H1 (cell line): ENCODE measurements at regions not wholly inside any gene's neighbourhood (a gene's known extent, or its start where the extent isn't known, plus 50 kb on each side); places are given as distances from the start of the nearest gene placed in this dataset.
A peak's percentile ranks its signal among the peaks of the same experiment; 100 is the strongest.

Experiments used
- CTCF ChIA-PET: fragments of 300-600 bp; sonication (Branson Sonifier 250); formaldehyde crosslinking; loops from one replicate; lab custom pipeline; 2021; ENCODE audit not compliant: partially characterized antibody; lab: Charles Lee
- POLR2A ChIA-PET: fragments of 300-600 bp; sonication (Branson Sonifier 250); formaldehyde crosslinking; loops from one replicate; lab custom pipeline; 2021; ENCODE audit warnings: inconsistent platforms; ENCODE audit not compliant: partially characterized antibody; lab: Charles Lee
- DNase-seq, 2 experiments: peaks; one replicate each; pipeline versions ENCODE4 v3.0.0 to v3.0.0-alpha.2; 2010 to 2022; ENCODE audit warnings: low spot score in 2 of 2, low read depth in 1 of 2, mixed read lengths in 1 of 2
- FAIRE-seq: peaks from 2 replicates; lab custom pipeline; 2011; peaks lifted over from hg19 to GRCh38; lab: Jason Lieb, UNC
- H2AFZ ChIP-seq: 2 replicates; pipeline ENCODE4 v1.8.1; 2012; ENCODE audit warnings: low read length, inconsistent platforms
- H2AK5ac ChIP-seq: 2 replicates; pipeline ENCODE4 v1.6.1; 2013; ENCODE audit warnings: low read depth, low read length
- H2BK120ac ChIP-seq: replicated peaks from 2 replicates; pipeline ENCODE3; 2013; ENCODE audit warnings: low read depth, low read length, inconsistent platforms
- H2BK12ac ChIP-seq: 2 replicates; pipeline ENCODE4 v1.6.1; 2013; ENCODE audit warnings: low read depth, low read length
- H2BK15ac ChIP-seq: 2 replicates; pipeline ENCODE4 v1.6.1; 2013; ENCODE audit warnings: low read length
- H2BK20ac ChIP-seq: 2 replicates; pipeline ENCODE4 v1.6.1; 2013; ENCODE audit warnings: low read length
- H2BK5ac ChIP-seq: 2 replicates; pipeline ENCODE4 v1.6.1; 2013; ENCODE audit warnings: low read depth, low read length
- H3K14ac ChIP-seq: 2 replicates; pipeline ENCODE4 v1.6.1; 2013; ENCODE audit warnings: inconsistent platforms; ENCODE audit not compliant: insufficient read length
- H3K18ac ChIP-seq: 2 replicates; pipeline ENCODE4 v1.6.1; 2013; ENCODE audit warnings: low read length; ENCODE audit errors: extremely low read depth
- H3K23ac ChIP-seq: 2 replicates; pipeline ENCODE4 v1.6.1; 2013; ENCODE audit warnings: inconsistent platforms; ENCODE audit not compliant: insufficient read length
- H3K23me2 ChIP-seq: 2 replicates; pipeline ENCODE4 v1.6.1; 2013; ENCODE audit warnings: low read depth, low read length
- H3K27ac ChIP-seq: 2 replicates; pipeline ENCODE4 v1.6.1; 2011; ENCODE audit warnings: low read depth, low read length, inconsistent platforms
- H3K27me3 ChIP-seq, 4 experiments: replicated peaks in 1 of 4; 1 replicate in 1 of 4; 2 replicates in 3 of 4; pipeline versions ENCODE4 v1.6.1 to v1.8.1; 2011 to 2013; ENCODE audit warnings: low read length in 3 of 4, mild to moderate bottlenecking in 3 of 4, inconsistent platforms in 2 of 4, mixed read lengths in 2 of 4, moderate library complexity in 1 of 4; ENCODE audit not compliant: control insufficient read depth in 3 of 4, insufficient read depth in 3 of 4; ENCODE audit errors: extremely low read depth in 1 of 4
- H3K36me3 ChIP-seq, 4 experiments: 2 replicates each; pipeline versions ENCODE4 v1.6.1 to v1.8.1; 2011 to 2013; ENCODE audit warnings: mild to moderate bottlenecking in 4 of 4, low read length in 3 of 4, moderate library complexity in 2 of 4, control low read depth in 1 of 4, inconsistent platforms in 1 of 4; ENCODE audit not compliant: insufficient read depth in 4 of 4, control insufficient read depth in 2 of 4
- H3K4ac ChIP-seq: replicated peaks from 2 replicates; pipeline ENCODE3; 2013; ENCODE audit warnings: low read length, low read depth, mixed read lengths, inconsistent platforms; ENCODE audit not compliant: insufficient read length
- H3K4me1 ChIP-seq, 4 experiments: replicated peaks in 1 of 4; 1 replicate in 1 of 4; 2 replicates in 3 of 4; pipeline versions ENCODE4 v1.6.1 to v1.8.1; 2011 to 2013; ENCODE audit warnings: low read length in 3 of 4, inconsistent platforms in 2 of 4, mixed read lengths in 1 of 4; ENCODE audit not compliant: insufficient read depth in 4 of 4, control insufficient read depth in 3 of 4
- H3K4me2 ChIP-seq, 2 experiments: 2 replicates each; pipeline versions ENCODE4 v1.6.1 to v1.8.1; 2011 to 2013; ENCODE audit warnings: low read depth in 2 of 2, low read length in 2 of 2, control low read depth in 1 of 2, inconsistent platforms in 1 of 2, mild to moderate bottlenecking in 1 of 2; ENCODE audit not compliant: insufficient read depth in 1 of 2
- H3K4me3 ChIP-seq, 4 experiments: fragments of 200-600, 300-600 bp in 1 of 4; sonication (generic), shearing (Covaris generic), sonication (Bioruptor Twin) in 1 of 4; 2 replicates each; pipeline versions ENCODE4 v1.5.1 to v1.8.1; 2011 to 2016; ENCODE audit warnings: low read length in 4 of 4, low read depth in 3 of 4, control low read depth in 2 of 4, inconsistent platforms in 2 of 4, mild to moderate bottlenecking in 2 of 4, mixed read lengths in 1 of 4, moderate library complexity in 1 of 4; ENCODE audit not compliant: insufficient read depth in 2 of 4; ENCODE audit errors: extremely low read depth in 1 of 4
- H3K56ac ChIP-seq: replicated peaks from 2 replicates; pipeline ENCODE3; 2013; ENCODE audit warnings: low read depth, mild to moderate bottlenecking, mixed read lengths, low read length, inconsistent platforms; ENCODE audit not compliant: insufficient read length
- H3K79me1 ChIP-seq: 2 replicates; pipeline ENCODE4 v1.6.1; 2013; ENCODE audit warnings: low read depth, low read length, control low read depth
- H3K79me2 ChIP-seq, 2 experiments: 2 replicates each; pipeline versions ENCODE4 v1.6.1 to v1.8.1; 2012 to 2013; ENCODE audit warnings: low read length in 2 of 2, mild to moderate bottlenecking in 2 of 2, inconsistent platforms in 1 of 2; ENCODE audit not compliant: insufficient read depth in 2 of 2, control insufficient read depth in 1 of 2
- H3K9ac ChIP-seq, 4 experiments: replicated peaks in 1 of 4; 1 replicate in 1 of 4; 2 replicates in 3 of 4; pipeline versions ENCODE4 v1.6.1 to v1.8.1; 2011 to 2013; ENCODE audit warnings: low read depth in 3 of 4, low read length in 3 of 4, control low read depth in 2 of 4, mild to moderate bottlenecking in 2 of 4, moderate library complexity in 2 of 4, inconsistent platforms in 1 of 4; ENCODE audit errors: extremely low read depth in 1 of 4
- H3K9me3 ChIP-seq, 2 experiments: 2 replicates each; pipeline versions ENCODE4 v1.6.1 to v1.8.1; 2012 to 2013; ENCODE audit warnings: mild to moderate bottlenecking in 2 of 2, moderate library complexity in 2 of 2, control low read depth in 1 of 2, inconsistent platforms in 1 of 2, low read depth in 1 of 2, low read length in 1 of 2, mixed read lengths in 1 of 2; ENCODE audit not compliant: insufficient read depth in 2 of 2
- H4K20me1 ChIP-seq, 2 experiments: replicated peaks in 1 of 2; 2 replicates each; pipeline versions ENCODE3 to v1.8.1; 2011 to 2013; ENCODE audit warnings: inconsistent platforms in 2 of 2, low read length in 2 of 2, mild to moderate bottlenecking in 1 of 2; ENCODE audit not compliant: insufficient read depth in 2 of 2, control insufficient read depth in 1 of 2
- H4K5ac ChIP-seq: 2 replicates; pipeline ENCODE4 v1.6.1; 2013; ENCODE audit warnings: low read length, low read depth, mixed read lengths, inconsistent platforms; ENCODE audit not compliant: insufficient read length
- H4K8ac ChIP-seq: 2 replicates; pipeline ENCODE4 v1.8.0; 2013; ENCODE audit warnings: mild to moderate bottlenecking, moderate library complexity, low read length, inconsistent platforms; ENCODE audit not compliant: insufficient read depth; ENCODE audit errors: extremely low read depth
- H4K91ac ChIP-seq: replicated peaks from 2 replicates; pipeline ENCODE3; 2013; ENCODE audit warnings: low read length, mixed read lengths, inconsistent platforms; ENCODE audit not compliant: insufficient read length
- CBX5 ChIP-seq: fragments of 300-800, 300-1000 bp; sonication (generic); IDR thresholded peaks from 2 replicates; pipeline ENCODE4 v1.7.1; 2016; ENCODE audit warnings: antibody characterized with exemption, low read length, low read depth
- WGBS, 2 experiments: shearing (Covaris generic) in 1 of 2; methylation state at CpG; one replicate each; pipeline versions ENCODE4 v1.1.6 to v1.1.7; 2013 to 2015; ENCODE audit warnings: low lambda C conversion rate in 2 of 2, mixed read lengths in 2 of 2, inconsistent platforms in 1 of 2, low coverage in 1 of 2, missing lambda C conversion rate in 1 of 2; ENCODE audit not compliant: insufficient replicate concordance in 2 of 2, insufficient coverage in 1 of 2, insufficient read length in 1 of 2; ENCODE audit errors: extremely low coverage in 1 of 2, missing lambda C conversion rate in 1 of 2; 5-methylcytosine and 5-hydroxymethylcytosine counted together

- H4K91ac ChIP-seq: no peak overlapping the region
- no peak overlapping the region for H2AK5ac ChIP-seq
- no peak for TF ChIP-seq CBX5
- TF ChIP-seq, all 59 proteins: peak for 0
- H2BK120ac ChIP-seq: no peak overlapping the region
- H2BK5ac ChIP-seq: no peak overlapping the region
- no peak overlapping the region for H3K4me3 ChIP-seq
- H3K79me2 ChIP-seq: no peaks in the 10 kb centered on the region
- H2BK15ac ChIP-seq: no peak overlapping the region
- H3K23me2 ChIP-seq: no peaks in the 10 kb centered on the region; the same call in 1 of the 2 replicates
- H3K56ac ChIP-seq: no peak overlapping the region
- no peak overlapping the region for H3K18ac ChIP-seq
- H2AFZ ChIP-seq: no peak overlapping the region
- CTCF ChIA-PET: interaction anchor here (0.7 to 0.9 kb wide), 2 partner anchors 251 to 1198 kb away, joined by 3 read pairs; no protein-coding TSS in a partner anchor
- H2BK12ac ChIP-seq: no peak overlapping the region
- H3K23ac ChIP-seq: no peak overlapping the region
- H4K20me1 ChIP-seq: no peaks in the 10 kb centered on the region
- peaks cover 0 to 3% of the 10 kb centered on the region in 2 experiments; a peak in 1 of 4 replicates for H3K9me3 ChIP-seq
- no peak overlapping the region for H4K5ac ChIP-seq
- FAIRE-seq (peak; percentile 32), DNase-seq (no peak)
- H3K4me2 ChIP-seq: no peak overlapping the region
- no peaks in the 10 kb centered on the region for H3K36me3 ChIP-seq
- H3K4ac ChIP-seq: no peak overlapping the region
- POLR2A ChIA-PET: no interaction called here
- H3K9ac ChIP-seq: no peak overlapping the region
- H2BK20ac ChIP-seq: no peak overlapping the region
- 100% methylated on average over 4 of the region's 7 CpGs; no CpG with 5 or more reads in 1 of the 2 experiments for WGBS, 2 experiments
- H3K79me1 ChIP-seq: no peaks in the 10 kb centered on the region
- no peak overlapping the region for H3K27ac ChIP-seq
- H3K14ac ChIP-seq: no peak overlapping the region
- H4K8ac ChIP-seq: no peak overlapping the region
- no peaks in the 10 kb centered on the region for H3K27me3 ChIP-seq
- H3K4me1 ChIP-seq: no peaks in the 10 kb centered on the region
Measured at GRCh38 chrX:6614506-6614905, 79.6 kb upstream of the VCX3A start.
